DND-41 (cell line): ENCODE measurements at regions not wholly inside any gene's neighbourhood (a gene's known extent, or its start where the extent isn't known, plus 50 kb on each side); places are given as distances from the start of the nearest gene placed in this dataset.

Experiments
- ATAC-seq: fragments of 200-7000 bp; cut with Tn5 transposase; 3 replicates; pipeline ENCODE4 v1.9.1; 2021; ENCODE audit warnings: low read depth; ENCODE audit not compliant: insufficient read depth
- DNase-seq: peaks from one replicate; pipeline ENCODE4 v3.0.0-alpha.2; 2020
- H2AFZ ChIP-seq: 2 replicates; pipeline ENCODE4 v1.6.0; 2012; ENCODE audit warnings: low read depth, low read length
- H3K27ac ChIP-seq: 2 replicates; pipeline ENCODE4 v1.5.1; 2012; ENCODE audit warnings: low read length, inconsistent platforms
- H3K27me3 ChIP-seq: fragments of 200-600 bp; sonication (generic); 2 replicates; pipeline ENCODE4 v1.6.0; 2012; ENCODE audit warnings: low read length, mild to moderate bottlenecking, inconsistent platforms; ENCODE audit not compliant: insufficient read depth, poor library complexity
- H3K36me3 ChIP-seq: 2 replicates; pipeline ENCODE4 v1.5.1; 2012; ENCODE audit warnings: low read length, inconsistent platforms; ENCODE audit not compliant: insufficient read depth
- H3K4me1 ChIP-seq: 2 replicates; pipeline ENCODE4 v1.5.1; 2012; ENCODE audit warnings: mild to moderate bottlenecking, low read length; ENCODE audit not compliant: insufficient read depth
- H3K4me2 ChIP-seq: 2 replicates; pipeline ENCODE4 v1.6.0; 2012; ENCODE audit warnings: mild to moderate bottlenecking, moderate library complexity, low read length, inconsistent platforms; ENCODE audit not compliant: insufficient read depth
- H3K4me3 ChIP-seq, 2 experiments: fragments of 200-600 bp in 1 of 2; shearing (Covaris generic) in 1 of 2; 2 replicates each; pipeline ENCODE4 v1.5.1; 2012 to 2016; ENCODE audit warnings: inconsistent platforms in 2 of 2, low read length in 2 of 2, mild to moderate bottlenecking in 2 of 2, low read depth in 1 of 2, moderate library complexity in 1 of 2
- H3K79me2 ChIP-seq: 2 replicates; pipeline ENCODE4 v1.6.0; 2012; ENCODE audit warnings: low read length, inconsistent platforms; ENCODE audit not compliant: insufficient read depth
- H3K9ac ChIP-seq: 2 replicates; pipeline ENCODE4 v1.6.0; 2012; ENCODE audit warnings: low read depth, mild to moderate bottlenecking, inconsistent platforms, low read length, moderate library complexity
- H3K9me3 ChIP-seq: 2 replicates; pipeline ENCODE4 v1.5.1; 2012; ENCODE audit warnings: low read length, moderate library complexity, mild to moderate bottlenecking, inconsistent platforms; ENCODE audit not compliant: insufficient read depth, severe bottlenecking
- H4K20me1 ChIP-seq: 2 replicates; pipeline ENCODE4 v1.6.0; 2012; ENCODE audit warnings: low read length; ENCODE audit not compliant: insufficient read depth
- CTCF ChIP-seq: IDR thresholded peaks from 2 replicates; pipeline ENCODE4 v1.5.1; 2012; ENCODE audit warnings: borderline replicate concordance, low read length, moderate library complexity, mild to moderate bottlenecking; ENCODE audit not compliant: poor library complexity, severe bottlenecking; ENCODE audit errors: extremely low read depth
- EZH2 ChIP-seq: IDR thresholded peaks from 3 replicates; pipeline ENCODE4 v1.6.1; 2012; ENCODE audit warnings: borderline replicate concordance, low read depth, mild to moderate bottlenecking, moderate library complexity, low read length, inconsistent platforms; ENCODE audit not compliant: severe bottlenecking

GRCh38 chr15:39246523-39246922 is 334.4 kb upstream of the THBS1 start:
- H2AFZ ChIP-seq, result no peak overlapping the region
- no peak for ATAC-seq
- H3K4me2 ChIP-seq, result no peak overlapping the region
- H3K79me2 ChIP-seq, result no peaks in the 10 kb centered on the region
- H3K9me3 ChIP-seq, result no peaks in the 10 kb centered on the region
- H3K27ac ChIP-seq, result no peak overlapping the region
- no peaks in the 10 kb centered on the region for H3K4me1 ChIP-seq
- H3K27me3 ChIP-seq, result peaks cover 3% of the 10 kb centered on the region
- H4K20me1 ChIP-seq, result no peaks in the 10 kb centered on the region
- H3K36me3 ChIP-seq, result no peaks in the 10 kb centered on the region
- no peak for TF ChIP-seq EZH2
- no peak overlapping the region for H3K9ac ChIP-seq
- no peak for DNase-seq
- H3K4me3 ChIP-seq, result no peak overlapping the region

GRCh38 chr15:39247574-39247973 is 333.3 kb upstream of the THBS1 start:
- Histone ChIP-seq H3K9me3 (no peaks in the 10 kb centered on the region), H3K36me3 (no peaks in the 10 kb centered on the region), H3K4me3 (no peak overlapping the region), H4K20me1 (no peaks in the 10 kb centered on the region), H3K79me2 (no peaks in the 10 kb centered on the region), H3K4me1 (no peaks in the 10 kb centered on the region), H2AFZ (no peak overlapping the region), H3K9ac (no peak overlapping the region), H3K27ac (no peak overlapping the region), H3K4me2 (no peak overlapping the region), H3K27me3 (peaks cover 6% of the 10 kb centered on the region)
- no peak for TF ChIP-seq EZH2
- TF ChIP-seq CTCF, result no peak
- ATAC-seq, result no peak
- no peak for DNase-seq

- no peak for DNase-seq
- TF ChIP-seq CTCF, result no peak
- TF ChIP-seq EZH2, result no peak
- peaks cover 6% of the 10 kb centered on the region for H3K27me3 ChIP-seq
- no peaks in the 10 kb centered on the region for H3K79me2 ChIP-seq
- no peak for ATAC-seq
- H3K9me3 ChIP-seq, result no peaks in the 10 kb centered on the region
- no peaks in the 10 kb centered on the region for H4K20me1 ChIP-seq
- no peaks in the 10 kb centered on the region for H3K4me1 ChIP-seq
- H3K4me3 ChIP-seq, result no peak overlapping the region
- H3K4me2 ChIP-seq, result no peak overlapping the region
- no peak overlapping the region for H2AFZ ChIP-seq
- H3K27ac ChIP-seq, result no peak overlapping the region
- H3K36me3 ChIP-seq, result no peaks in the 10 kb centered on the region
- H3K9ac ChIP-seq, result no peak overlapping the region
These were observed 332.7 kb upstream of the THBS1 start for GRCh38 chr15:39248204-39248603.

GRCh38 chr15:39250001-39250400 is 330.9 kb upstream of the THBS1 start:
- no peak for TF ChIP-seq EZH2
- TF ChIP-seq CTCF, result no peak
- ATAC-seq (no peak), DNase-seq (no peak)
- Histone ChIP-seq H3K9me3 (no peaks in the 10 kb centered on the region), H4K20me1 (no peaks in the 10 kb centered on the region), H3K27ac (no peak overlapping the region), H3K4me2 (no peak overlapping the region), H3K4me1 (no peaks in the 10 kb centered on the region), H3K79me2 (no peaks in the 10 kb centered on the region), H3K4me3 (no peak overlapping the region), H3K27me3 (peaks cover 6% of the 10 kb centered on the region), H3K36me3 (no peaks in the 10 kb centered on the region), H3K9ac (no peak overlapping the region), H2AFZ (no peak overlapping the region)
